Keratinocyte (primary cell): ENCODE measurements at regions not wholly inside any gene's neighbourhood (a gene's known extent, or its start where the extent isn't known, plus 50 kb on each side); places are given as distances from the start of the nearest gene placed in this dataset.
"Not testable (repeated sequence)": the region's sequence is repeated elsewhere in the genome, so short reads cannot be mapped to it uniquely, and the experiment has no call there.

Source experiments
- DNase-seq: peaks from one replicate; pipeline ENCODE4 v3.0.0-alpha.2; 2011; ENCODE audit warnings: low read depth, missing footprints, low spot score
- FAIRE-seq: peaks from 2 replicates; lab custom pipeline; 2011; peaks lifted over from hg19 to GRCh38; lab: Jason Lieb, UNC
- H2AFZ ChIP-seq: 2 replicates; pipeline ENCODE4 v1.6.0; 2012; ENCODE audit warnings: low read length, control low read depth, inconsistent platforms; ENCODE audit not compliant: control insufficient read depth
- H3K27ac ChIP-seq: 2 replicates; pipeline ENCODE4 v1.5.1; 2011; ENCODE audit warnings: low read length; ENCODE audit not compliant: control insufficient read depth, insufficient read depth
- H3K27me3 ChIP-seq: 3 replicates; pipeline ENCODE4 v1.6.0; 2011; ENCODE audit warnings: low read length; ENCODE audit not compliant: control insufficient read depth, insufficient read depth; ENCODE audit errors: extremely low read depth
- H3K36me3 ChIP-seq, 2 experiments: 2 replicates in 1 of 2; 3 replicates in 1 of 2; pipeline ENCODE4 v1.5.1; 2011; ENCODE audit warnings: low read length in 2 of 2, mild to moderate bottlenecking in 1 of 2; ENCODE audit not compliant: control insufficient read depth in 2 of 2, insufficient read depth in 2 of 2; ENCODE audit errors: extremely low read depth in 1 of 2
- H3K4me1 ChIP-seq: 3 replicates; pipeline ENCODE4 v1.5.1; 2011; ENCODE audit warnings: low read length; ENCODE audit not compliant: control insufficient read depth, insufficient read depth; ENCODE audit errors: extremely low read depth
- H3K4me2 ChIP-seq: 3 replicates; pipeline ENCODE4 v1.6.0; 2011; ENCODE audit warnings: low read depth, low read length; ENCODE audit not compliant: control insufficient read depth, insufficient read depth; ENCODE audit errors: extremely low read depth
- H3K4me3 ChIP-seq, 3 experiments: fragments of 200-600 bp in 1 of 3; sonication (generic) in 1 of 3; 2 replicates in 2 of 3; 3 replicates in 1 of 3; pipeline ENCODE4 v1.5.1; 2011 to 2016; ENCODE audit warnings: low read length in 3 of 3, mild to moderate bottlenecking in 3 of 3, control low read depth in 2 of 3, inconsistent platforms in 1 of 3, low read depth in 1 of 3, mixed read lengths in 1 of 3, mixed run types in 1 of 3, moderate library complexity in 1 of 3; ENCODE audit not compliant: control insufficient read depth in 2 of 3, insufficient read depth in 2 of 3; ENCODE audit errors: extremely low read depth in 1 of 3
- H3K79me2 ChIP-seq: 2 replicates; pipeline ENCODE4 v1.6.0; 2012; ENCODE audit warnings: low read length; ENCODE audit not compliant: control insufficient read depth, insufficient read depth
- H3K9ac ChIP-seq: 3 replicates; pipeline ENCODE4 v1.6.0; 2011; ENCODE audit warnings: low read length; ENCODE audit not compliant: control insufficient read depth, insufficient read depth; ENCODE audit errors: extremely low read depth
- H3K9me1 ChIP-seq: 3 replicates; pipeline ENCODE4 v1.6.0; 2011; ENCODE audit warnings: low read length; ENCODE audit not compliant: control insufficient read depth, insufficient read depth; ENCODE audit errors: extremely low read depth
- H3K9me3 ChIP-seq: 2 replicates; pipeline ENCODE4 v1.5.1; 2012; ENCODE audit warnings: low read depth, low read length; ENCODE audit not compliant: control insufficient read depth
- H4K20me1 ChIP-seq: 3 replicates; pipeline ENCODE4 v1.6.0; 2011; ENCODE audit warnings: low read length; ENCODE audit not compliant: control insufficient read depth, insufficient read depth; ENCODE audit errors: extremely low read depth
- EZH2 ChIP-seq: IDR thresholded peaks from one replicate; pipeline ENCODE4 v1.6.1; 2012; ENCODE audit warnings: inconsistent platforms, mild to moderate bottlenecking, low read length, moderate library complexity
- dilution Hi-C: fragments of 300-500 bp; cut with MboI; formaldehyde crosslinking; loops from one replicate; pipeline ENCODE4 v1.7.0; 2020; ENCODE audit warnings: low sequenced_read_pairs; ENCODE audit not compliant: extremely low pct_ligation_motif_present
- TF ChIP-seq, protein P1 (sequence below), 3 experiments: IDR thresholded peaks in 1 of 3; conservative IDR thresholded peaks in 1 of 3; optimal IDR thresholded peaks in 1 of 3; 2 replicates in 2 of 3; 3 replicates in 1 of 3; pipeline versions ENCODE3 to v1.5.1; 2011; ENCODE audit warnings: low read length in 3 of 3, mild to moderate bottlenecking in 3 of 3, moderate library complexity in 2 of 3, control low read depth in 1 of 3, inconsistent platforms in 1 of 3; ENCODE audit not compliant: insufficient read depth in 2 of 3; ENCODE audit errors: extremely low read depth in 1 of 3

DNA sequence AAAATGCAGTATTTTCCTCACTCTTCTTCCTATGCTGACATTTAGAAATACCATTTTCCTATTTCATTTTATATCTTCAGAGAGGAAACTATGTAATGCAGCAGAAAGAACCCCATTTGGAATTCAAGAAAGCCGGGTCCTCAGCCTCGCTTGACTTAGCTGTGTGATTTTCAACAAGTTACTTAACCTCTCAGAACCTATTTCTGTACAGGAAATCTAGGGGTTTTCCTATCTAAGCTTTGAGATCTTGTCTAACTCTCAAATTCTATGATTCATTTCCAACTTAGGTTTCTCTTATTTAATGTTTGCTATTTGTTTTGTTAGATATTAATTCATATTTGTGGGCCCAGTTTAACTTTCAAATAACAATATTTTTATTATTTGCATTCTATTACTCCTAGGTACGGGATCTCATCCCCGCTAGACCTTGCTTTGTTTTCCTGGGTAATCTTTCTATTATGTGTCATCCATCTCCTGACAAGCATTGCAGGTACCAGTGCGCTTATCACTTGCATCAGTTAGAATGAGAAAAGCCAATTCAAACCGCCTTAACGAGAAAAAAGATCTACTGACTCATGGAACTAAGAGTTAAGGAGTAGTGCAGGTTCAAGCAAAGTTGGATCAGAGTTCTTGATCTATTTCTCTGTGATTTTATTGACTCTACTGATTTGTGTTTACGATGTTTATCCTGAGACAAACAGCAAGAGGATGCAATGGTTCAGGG is 70.6 kb upstream of the BHLHE40 start:
- TF ChIP-seq, protein P1, sequence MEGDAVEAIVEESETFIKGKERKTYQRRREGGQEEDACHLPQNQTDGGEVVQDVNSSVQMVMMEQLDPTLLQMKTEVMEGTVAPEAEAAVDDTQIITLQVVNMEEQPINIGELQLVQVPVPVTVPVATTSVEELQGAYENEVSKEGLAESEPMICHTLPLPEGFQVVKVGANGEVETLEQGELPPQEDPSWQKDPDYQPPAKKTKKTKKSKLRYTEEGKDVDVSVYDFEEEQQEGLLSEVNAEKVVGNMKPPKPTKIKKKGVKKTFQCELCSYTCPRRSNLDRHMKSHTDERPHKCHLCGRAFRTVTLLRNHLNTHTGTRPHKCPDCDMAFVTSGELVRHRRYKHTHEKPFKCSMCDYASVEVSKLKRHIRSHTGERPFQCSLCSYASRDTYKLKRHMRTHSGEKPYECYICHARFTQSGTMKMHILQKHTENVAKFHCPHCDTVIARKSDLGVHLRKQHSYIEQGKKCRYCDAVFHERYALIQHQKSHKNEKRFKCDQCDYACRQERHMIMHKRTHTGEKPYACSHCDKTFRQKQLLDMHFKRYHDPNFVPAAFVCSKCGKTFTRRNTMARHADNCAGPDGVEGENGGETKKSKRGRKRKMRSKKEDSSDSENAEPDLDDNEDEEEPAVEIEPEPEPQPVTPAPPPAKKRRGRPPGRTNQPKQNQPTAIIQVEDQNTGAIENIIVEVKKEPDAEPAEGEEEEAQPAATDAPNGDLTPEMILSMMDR (optimal IDR thresholded peaks at IDR 0.05 in 1 of 3, IDR thresholded peaks at IDR 0.05 in 1 of 3, conservative IDR thresholded peaks at IDR 0.05 in 1 of 3; ENCODE audit: extremely low read depth in 1 of 3, insufficient read depth in 2 of 3, low read length in 3 of 3), result no peak
- no peak for TF ChIP-seq EZH2
- no peaks in the 10 kb centered on the region for H3K27me3 ChIP-seq
- no peak overlapping the region for H2AFZ ChIP-seq
- no peak overlapping the region for H3K4me3 ChIP-seq
- H3K9me3 ChIP-seq, result no peaks in the 10 kb centered on the region
- no peak for FAIRE-seq
- dilution Hi-C loops, result no loop called here
- H4K20me1 ChIP-seq, result no peaks in the 10 kb centered on the region
- no peaks in the 10 kb centered on the region for H3K36me3 ChIP-seq
- DNase-seq, result no peak
- H3K27ac ChIP-seq, result no peak overlapping the region
- H3K4me1 ChIP-seq, result peaks cover 22% of the 10 kb centered on the region
- peaks cover 3% of the 10 kb centered on the region for H3K9me1 ChIP-seq
- no peak overlapping the region for H3K9ac ChIP-seq
- no peak overlapping the region for H3K4me2 ChIP-seq
- H3K79me2 ChIP-seq, result no peaks in the 10 kb centered on the region

DNA sequence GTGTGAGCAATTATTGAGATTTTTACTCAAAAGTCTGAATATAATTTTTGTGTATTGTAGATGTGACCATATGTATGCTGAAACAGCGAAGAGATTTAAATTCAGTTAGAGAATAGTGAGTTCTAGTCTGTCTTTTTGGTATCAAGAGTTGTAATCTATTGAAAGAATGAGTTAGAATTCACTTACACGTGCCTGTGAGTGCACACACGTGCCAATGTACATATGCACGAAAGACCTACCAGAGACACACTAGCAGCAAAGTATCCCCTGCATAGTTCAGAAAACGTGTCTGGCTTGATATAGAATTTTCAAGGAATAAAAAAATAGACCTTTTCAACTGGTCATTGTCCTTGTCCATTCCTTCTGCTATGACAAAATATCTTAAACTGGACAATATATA is 64.8 kb upstream of the BHLHE40 start:
- Histone ChIP-seq H3K4me1 (no peaks in the 10 kb centered on the region), H3K4me3 (no peak overlapping the region), H2AFZ (no peak overlapping the region), H3K79me2 (no peaks in the 10 kb centered on the region), H3K9ac (no peak overlapping the region), H3K27ac (no peak overlapping the region), H3K36me3 (no peaks in the 10 kb centered on the region), H3K9me3 (no peaks in the 10 kb centered on the region), H4K20me1 (no peaks in the 10 kb centered on the region), H3K4me2 (no peak overlapping the region), H3K9me1 (no peaks in the 10 kb centered on the region), H3K27me3 (no peaks in the 10 kb centered on the region)
- dilution Hi-C loops, result no loop called here
- FAIRE-seq (no peak), DNase-seq (no peak)
- TF ChIP-seq, protein P1 (optimal IDR thresholded peaks at IDR 0.05 in 1 of 3, IDR thresholded peaks at IDR 0.05 in 1 of 3, conservative IDR thresholded peaks at IDR 0.05 in 1 of 3; ENCODE audit: extremely low read depth in 1 of 3, insufficient read depth in 2 of 3, low read length in 3 of 3), result no peak
- no peak for TF ChIP-seq EZH2

DNA sequence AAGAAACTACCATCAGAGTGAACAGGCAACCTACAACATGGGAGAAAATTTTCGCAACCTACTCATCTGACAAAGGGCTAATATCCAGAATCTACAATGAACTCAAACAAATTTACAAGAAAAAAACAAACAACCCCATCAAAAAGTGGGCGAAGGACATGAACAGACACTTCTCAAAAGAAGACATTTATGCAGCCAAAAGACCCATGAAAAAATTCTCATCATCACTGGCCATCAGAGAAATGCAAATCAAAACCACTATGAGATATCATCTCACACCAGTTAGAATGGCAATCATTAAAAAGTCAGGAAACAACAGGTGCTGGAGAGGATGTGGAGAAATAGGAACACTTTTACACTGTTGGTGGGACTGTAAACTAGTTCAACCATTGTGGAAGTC is 57.6 kb upstream of the BHLHE40 start:
- H3K4me3 ChIP-seq, H3K79me2 ChIP-seq, H3K4me1 ChIP-seq, H3K9me3 ChIP-seq, DNase-seq, FAIRE-seq, H3K36me3 ChIP-seq, H3K9ac ChIP-seq, H2AFZ ChIP-seq, H4K20me1 ChIP-seq, H3K4me2 ChIP-seq, dilution Hi-C loops, H3K27me3 ChIP-seq, H3K27ac ChIP-seq, H3K9me1 ChIP-seq: not testable (repeated sequence)
